ENCODE measurements at regions not wholly inside any gene's neighbourhood (a gene's known extent, or its start where the extent isn't known, plus 50 kb on each side); places are given as distances from the start of the nearest gene placed in this dataset.

- Histone ChIP-seq H3K27me3 (ENCODE audit: insufficient read depth, low read length) (no peaks in the 10 kb centered on the region), H3K9me2 (ENCODE audit: low read depth, low read length) (no peaks in the 10 kb centered on the region), H3K36me3 (ENCODE audit: insufficient read depth, low read length) (no peaks in the 10 kb centered on the region; the same call in 1 of the 2 replicates), H3K9ac (ENCODE audit: low read length) (no peak overlapping the region), H3K4me3 (ENCODE audit: low read depth, low read length, poor library complexity, severe bottlenecking) (no peak overlapping the region), H3F3A (ENCODE audit: insufficient read depth, low read length) (no peaks in the 10 kb centered on the region), H3K9me3 (ENCODE audit: low read length) (no peaks in the 10 kb centered on the region), H3K4me2 (ENCODE audit: low read length) (no peak overlapping the region), H3K79me2 (ENCODE audit: insufficient read depth, low read length) (no peaks in the 10 kb centered on the region), H3K4me1 (ENCODE audit: insufficient read depth, low read length, severe bottlenecking) (no peaks in the 10 kb centered on the region), H2AFZ (ENCODE audit: low read length) (no peak overlapping the region), H3K27ac (ENCODE audit: low read depth, low read length, poor library complexity, severe bottlenecking) (no peak overlapping the region), H4K20me1 (ENCODE audit: insufficient read depth, low read length) (no peaks in the 10 kb centered on the region)
- TF ChIP-seq CTCF (IDR thresholded peaks at IDR 0.05; ENCODE audit: low read length): no peak
- TF ChIP-seq EZH2 (IDR thresholded peaks at IDR 0.05; ENCODE audit: borderline replicate concordance, low read length): no peak
These were observed 50.9 kb upstream of the WARS2 start for GRCh38 chr1:119191325-119191724.

GRCh38 chr1:119204197-119204960 is 63.9 kb upstream of the WARS2 start:
- TF ChIP-seq CTCF (IDR thresholded peaks at IDR 0.05; ENCODE audit: low read length) (no peak), EZH2 (IDR thresholded peaks at IDR 0.05; ENCODE audit: borderline replicate concordance, low read length) (no peak)

GRCh38 chr1:119204961-119205357 is 64.5 kb upstream of the WARS2 start:
- H3K27me3 ChIP-seq (ENCODE audit: insufficient read depth, low read length): no peaks in the 10 kb centered on the region
- H4K20me1 ChIP-seq (ENCODE audit: insufficient read depth, low read length): no peaks in the 10 kb centered on the region
- H3K4me3 ChIP-seq (ENCODE audit: low read depth, low read length, poor library complexity, severe bottlenecking): no peak overlapping the region
- no peak overlapping the region for H3K9ac ChIP-seq (ENCODE audit: low read length)
- H3K36me3 ChIP-seq (ENCODE audit: insufficient read depth, low read length): no peaks in the 10 kb centered on the region
- no peaks in the 10 kb centered on the region for H3K4me1 ChIP-seq (ENCODE audit: insufficient read depth, low read length, severe bottlenecking)
- H3K9me3 ChIP-seq (ENCODE audit: low read length): no peaks in the 10 kb centered on the region
- no peaks in the 10 kb centered on the region for H3K9me2 ChIP-seq (ENCODE audit: low read depth, low read length)
- no peaks in the 10 kb centered on the region for H3K79me2 ChIP-seq (ENCODE audit: insufficient read depth, low read length)
- no peak overlapping the region for H3K4me2 ChIP-seq (ENCODE audit: low read length)
- H2AFZ ChIP-seq (ENCODE audit: low read length): no peak overlapping the region
- no peak overlapping the region for H3K27ac ChIP-seq (ENCODE audit: low read depth, low read length, poor library complexity, severe bottlenecking)
- no peaks in the 10 kb centered on the region for H3F3A ChIP-seq (ENCODE audit: insufficient read depth, low read length)
- TF ChIP-seq CTCF (IDR thresholded peaks at IDR 0.05; ENCODE audit: low read length): no peak
- TF ChIP-seq EZH2 (IDR thresholded peaks at IDR 0.05; ENCODE audit: borderline replicate concordance, low read length): no peak

More at GRCh38 chr1:119204197-119204960, 63.9 kb upstream of the WARS2 start:
- Histone ChIP-seq H3K4me3 (ENCODE audit: low read depth, low read length, poor library complexity, severe bottlenecking) (no peak overlapping the region), H3K36me3 (ENCODE audit: insufficient read depth, low read length) (no peaks in the 10 kb centered on the region), H3K27me3 (ENCODE audit: insufficient read depth, low read length) (no peaks in the 10 kb centered on the region), H3K4me1 (ENCODE audit: insufficient read depth, low read length, severe bottlenecking) (no peaks in the 10 kb centered on the region), H3F3A (ENCODE audit: insufficient read depth, low read length) (no peaks in the 10 kb centered on the region), H3K9me3 (ENCODE audit: low read length) (no peaks in the 10 kb centered on the region), H2AFZ (ENCODE audit: low read length) (no peak overlapping the region), H3K9ac (ENCODE audit: low read length) (no peak overlapping the region), H3K27ac (ENCODE audit: low read depth, low read length, poor library complexity, severe bottlenecking) (no peak overlapping the region), H3K4me2 (ENCODE audit: low read length) (no peak overlapping the region), H3K79me2 (ENCODE audit: insufficient read depth, low read length) (no peaks in the 10 kb centered on the region), H3K9me2 (ENCODE audit: low read depth, low read length) (no peaks in the 10 kb centered on the region), H4K20me1 (ENCODE audit: insufficient read depth, low read length) (no peaks in the 10 kb centered on the region)
